Bronchial epithelial cell (primary cell): ENCODE measurements at regions not wholly inside any gene's neighbourhood (a gene's known extent, or its start where the extent isn't known, plus 50 kb on each side); places are given as distances from the start of the nearest gene placed in this dataset.

ENCODE experiments used
- DNase-seq: peaks from one replicate; pipeline ENCODE4 v3.0.0-alpha.2; 2010; ENCODE audit warnings: low read depth
- FAIRE-seq: peaks from 2 replicates; lab custom pipeline; 2011; peaks lifted over from hg19 to GRCh38; lab: Jason Lieb, UNC
- H3K27me3 ChIP-seq: 2 replicates; pipeline ENCODE4 v1.5.1; 2011; ENCODE audit warnings: low read length; ENCODE audit not compliant: control insufficient read depth, insufficient read depth
- H3K36me3 ChIP-seq: 2 replicates; pipeline ENCODE4 v1.5.1; 2011; ENCODE audit warnings: low read length; ENCODE audit not compliant: control insufficient read depth, insufficient read depth
- H3K4me3 ChIP-seq: 2 replicates; pipeline ENCODE4 v1.5.1; 2011; ENCODE audit warnings: mild to moderate bottlenecking, low read depth, low read length, control low read depth
- CTCF ChIP-seq: IDR thresholded peaks from 2 replicates; pipeline ENCODE4 v1.5.1; 2011; ENCODE audit warnings: mild to moderate bottlenecking, moderate library complexity, low read length, control low read depth, inconsistent platforms; ENCODE audit not compliant: insufficient read depth, severe bottlenecking

GRCh38 chrX:69076088-69076487 is 89.2 kb downstream of the PJA1 start:
- DNase-seq: no peak

GRCh38 chrX:69074726-69075125 is 90.5 kb downstream of the PJA1 start:
- DNase-seq: no peak
- H3K4me3 ChIP-seq: no peak overlapping the region
- FAIRE-seq: peak; percentile 55
- no peak for TF ChIP-seq CTCF
- no peaks in the 10 kb centered on the region for H3K36me3 ChIP-seq
- H3K27me3 ChIP-seq: no peaks in the 10 kb centered on the region

More at GRCh38 chrX:69076088-69076487, 89.2 kb downstream of the PJA1 start:
- H3K4me3 ChIP-seq: no peak overlapping the region
- H3K36me3 ChIP-seq: no peaks in the 10 kb centered on the region
- no peaks in the 10 kb centered on the region for H3K27me3 ChIP-seq
- FAIRE-seq: no peak
- TF ChIP-seq CTCF: no peak

GRCh38 chrX:69073721-69074120 is 91.5 kb downstream of the PJA1 start:
- H3K4me3 ChIP-seq: no peak overlapping the region
- TF ChIP-seq CTCF: no peak
- DNase-seq (no peak), FAIRE-seq (no peak)
- H3K27me3 ChIP-seq: no peaks in the 10 kb centered on the region
- H3K36me3 ChIP-seq: no peaks in the 10 kb centered on the region

- no peaks in the 10 kb centered on the region for H3K36me3 ChIP-seq
Observed at GRCh38 chrX:69073241-69073640, 92.0 kb downstream of the PJA1 start.

GRCh38 chrX:69072486-69073006 is 92.7 kb downstream of the PJA1 start:
- DNase-seq (no peak), FAIRE-seq (no peak)
- TF ChIP-seq CTCF: no peak
- Histone ChIP-seq H3K27me3 (no peaks in the 10 kb centered on the region), H3K36me3 (no peaks in the 10 kb centered on the region), H3K4me3 (no peak overlapping the region)

More at GRCh38 chrX:69073241-69073640, 92.0 kb downstream of the PJA1 start:
- FAIRE-seq: no peak
- DNase-seq: no peak
- H3K27me3 ChIP-seq: no peaks in the 10 kb centered on the region
- H3K4me3 ChIP-seq: no peak overlapping the region
- TF ChIP-seq CTCF: no peak
